Endothelial cell of umbilical vein (primary cell): ENCODE measurements at regions not wholly inside any gene's neighbourhood (a gene's known extent, or its start where the extent isn't known, plus 50 kb on each side); places are given as distances from the start of the nearest gene placed in this dataset.

Experiments
- BruUV-seq: library from RNA; stranded (reverse); fragments of 400-500 nt; replicated peaks from 2 replicates; lab custom pipeline; 2021; lab: Mats Ljungman, UMichigan
- CTCF ChIA-PET: fragments of 300-600, 350-600 bp; sonication (Branson Sonifier 250); formaldehyde crosslinking; loops from one replicate; lab custom pipeline; 2021; ENCODE audit warnings: antibody characterized with exemption, inconsistent platforms; lab: Charles Lee
- POLR2A ChIA-PET: fragments of 300-600, 350-600 bp; sonication (Branson Sonifier 250); formaldehyde crosslinking; loops from one replicate; lab custom pipeline; 2021; ENCODE audit warnings: antibody characterized with exemption, inconsistent platforms; lab: Charles Lee
- DNase-seq: peaks from one replicate; pipeline ENCODE4 v3.0.0-alpha.2; 2011; ENCODE audit warnings: low read depth, low spot score
- FAIRE-seq: peaks from 2 replicates; lab custom pipeline; 2011; peaks lifted over from hg19 to GRCh38; lab: Jason Lieb, UNC
- H2AFZ ChIP-seq: 2 replicates; pipeline ENCODE4 v1.6.0; 2012; ENCODE audit warnings: low read depth, low read length, control low read depth, inconsistent platforms
- H3K27ac ChIP-seq: 2 replicates; pipeline ENCODE4 v1.5.1; 2011; ENCODE audit warnings: low read depth, mild to moderate bottlenecking, control low read depth, low read length, moderate library complexity; ENCODE audit not compliant: insufficient read depth
- H3K27me3 ChIP-seq, 2 experiments: 2 replicates each; pipeline versions ENCODE4 v1.6.0 to v1.6.1; 2011; ENCODE audit warnings: low read length in 2 of 2, mixed read lengths in 1 of 2; ENCODE audit not compliant: control insufficient read depth in 2 of 2, insufficient read depth in 2 of 2
- H3K36me3 ChIP-seq, 2 experiments: 2 replicates in 1 of 2; 3 replicates in 1 of 2; pipeline ENCODE4 v1.5.1; 2011; ENCODE audit warnings: low read length in 2 of 2, mild to moderate bottlenecking in 1 of 2, moderate library complexity in 1 of 2; ENCODE audit not compliant: control insufficient read depth in 2 of 2, insufficient read depth in 2 of 2; ENCODE audit errors: extremely low read depth in 1 of 2
- H3K4me1 ChIP-seq: 3 replicates; pipeline ENCODE4 v1.5.1; 2011; ENCODE audit warnings: mild to moderate bottlenecking, low read length; ENCODE audit not compliant: control insufficient read depth, insufficient read depth; ENCODE audit errors: extremely low read depth
- H3K4me2 ChIP-seq: 2 replicates; pipeline ENCODE4 v1.6.1; 2011; ENCODE audit warnings: low read length, control low read depth, mixed read lengths; ENCODE audit not compliant: insufficient read depth
- H3K4me3 ChIP-seq, 3 experiments: fragments of 200-600 bp in 1 of 3; sonication (generic), shearing (Covaris generic) in 1 of 3; replicated peaks in 1 of 3; 2 replicates each; pipeline ENCODE4 v1.5.1; 2011 to 2016; ENCODE audit warnings: control low read depth in 3 of 3, low read length in 3 of 3, mild to moderate bottlenecking in 2 of 3, inconsistent platforms in 1 of 3, low read depth in 1 of 3, moderate library complexity in 1 of 3; ENCODE audit not compliant: insufficient read depth in 1 of 3
- H3K79me2 ChIP-seq: 2 replicates; pipeline ENCODE4 v1.6.0; 2012; ENCODE audit warnings: low read length, inconsistent platforms; ENCODE audit not compliant: control insufficient read depth, insufficient read depth
- H3K9ac ChIP-seq: replicated peaks from 2 replicates; pipeline ENCODE3; 2011; ENCODE audit warnings: low read length, control low read depth; ENCODE audit not compliant: insufficient read depth; ENCODE audit errors: extremely low read depth
- H3K9me1 ChIP-seq: replicated peaks from 3 replicates; pipeline ENCODE4 v1.6.0; 2011; ENCODE audit warnings: mild to moderate bottlenecking, low read length; ENCODE audit not compliant: control insufficient read depth, insufficient read depth; ENCODE audit errors: extremely low read depth
- H3K9me3 ChIP-seq: replicated peaks from 2 replicates; pipeline ENCODE4 v1.5.1; 2012; ENCODE audit warnings: low read length, inconsistent platforms; ENCODE audit not compliant: control insufficient read depth, insufficient read depth
- H4K20me1 ChIP-seq: replicated peaks from 2 replicates; pipeline ENCODE3; 2011; ENCODE audit warnings: mild to moderate bottlenecking, low read length; ENCODE audit not compliant: control insufficient read depth, insufficient read depth; ENCODE audit errors: extremely low read depth
- CTCF ChIP-seq, 2 donors: IDR thresholded peaks; 1 replicate in 1 of 2; 2 replicates in 1 of 2; pipeline ENCODE4 v1.5.1; 2011; ENCODE audit warnings: low read length in 2 of 2, mild to moderate bottlenecking in 2 of 2, moderate library complexity in 2 of 2, control low read depth in 1 of 2, inconsistent platforms in 1 of 2, low read depth in 1 of 2; ENCODE audit not compliant: insufficient read depth in 1 of 2; ENCODE audit errors: extremely low read depth in 1 of 2
- EZH2 ChIP-seq: IDR thresholded peaks from 2 replicates; pipeline ENCODE4 v1.6.1; 2012; ENCODE audit warnings: borderline replicate concordance, low read depth, mild to moderate bottlenecking, moderate library complexity, low read length, inconsistent platforms; ENCODE audit not compliant: severe bottlenecking
- FOS ChIP-seq: IDR thresholded peaks from 2 replicates; pipeline ENCODE4 v1.6.1; 2011; ENCODE audit warnings: mild to moderate bottlenecking, low read length, moderate library complexity, borderline replicate concordance; ENCODE audit not compliant: insufficient read depth
- GATA2 ChIP-seq: IDR thresholded peaks from 2 replicates; pipeline ENCODE4 v1.7.0; 2011; ENCODE audit warnings: low read depth, mild to moderate bottlenecking, moderate library complexity, mixed read lengths, low read length; ENCODE audit not compliant: insufficient read length, insufficient read depth
- JUN ChIP-seq: IDR thresholded peaks from 2 replicates; pipeline ENCODE4 v1.6.1; 2011; ENCODE audit warnings: borderline replicate concordance, low read depth; ENCODE audit not compliant: insufficient read length, insufficient read depth
- MAX ChIP-seq: IDR thresholded peaks from 2 replicates; pipeline ENCODE4 v1.6.1; 2011; ENCODE audit not compliant: insufficient read depth, insufficient read length
- MYC ChIP-seq: IDR thresholded peaks from one replicate; pipeline ENCODE4 v1.6.1; 2011; ENCODE audit warnings: mild to moderate bottlenecking, low read depth, low read length
- POLR2AphosphoS5 ChIP-seq: IDR thresholded peaks from 2 replicates; pipeline ENCODE4 v1.6.1; 2012; ENCODE audit warnings: low read depth, mild to moderate bottlenecking, control low read depth, low read length, moderate library complexity; ENCODE audit not compliant: insufficient read depth
- dilution Hi-C: fragments of 300-500 bp; cut with MboI; formaldehyde crosslinking; loops from one replicate; pipeline ENCODE4 v1.15.0; 2019; ENCODE audit warnings: low sequenced_read_pairs; ENCODE audit not compliant: extremely low pct_ligation_motif_present
- intact Hi-C: fragments of 100-400 bp; cut with micrococcal nuclease; formaldehyde crosslinking; loops from one replicate; pipeline ENCODE4 v1.10.0; 2022

GRCh38 chr12:105954951-105955931 is 183.5 kb downstream of the NUAK1 start:
- CTCF ChIA-PET: no interaction called here
- Histone ChIP-seq H3K9me3 (no peaks in the 10 kb centered on the region), H2AFZ (no peak overlapping the region), H3K36me3 (no peaks in the 10 kb centered on the region), H3K4me3 (no peak overlapping the region), H3K79me2 (no peaks in the 10 kb centered on the region), H3K9ac (no peak overlapping the region), H3K27me3 (no peaks in the 10 kb centered on the region), H4K20me1 (no peaks in the 10 kb centered on the region), H3K27ac (no peak overlapping the region), H3K4me2 (no peak overlapping the region), H3K9me1 (no peaks in the 10 kb centered on the region), H3K4me1 (peaks cover 2% of the 10 kb centered on the region)
- no peak for DNase-seq
- intact Hi-C loops: no loop called here
- no TSS peak for BruUV-seq
- no peak for TF ChIP-seq EZH2
- POLR2A ChIA-PET: no interaction called here
- no peak for FAIRE-seq
- dilution Hi-C loops: no loop called here

DNA sequence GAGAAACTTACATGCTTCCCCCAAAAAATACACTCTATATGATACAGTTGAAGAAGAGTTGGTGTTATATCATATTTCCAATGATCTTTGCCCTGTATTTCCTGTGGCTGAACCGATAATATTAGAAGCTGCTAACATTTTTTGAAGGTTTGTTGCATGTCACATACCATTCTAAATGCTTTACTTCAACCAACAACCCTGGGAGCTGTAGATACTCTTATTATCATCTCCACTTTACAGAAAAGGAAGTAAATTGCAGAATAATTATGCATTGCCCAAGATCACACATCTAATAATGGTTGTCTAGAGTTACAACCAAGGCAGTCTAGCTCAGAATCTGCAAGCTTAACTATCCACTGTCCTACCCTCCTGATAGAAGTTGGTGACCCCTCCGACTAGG is 182.8 kb downstream of the NUAK1 start:
- intact Hi-C loops: no loop called here
- Histone ChIP-seq H3K9me3 (no peaks in the 10 kb centered on the region), H3K4me2 (no peak overlapping the region), H4K20me1 (no peaks in the 10 kb centered on the region), H3K4me1 (peaks cover 4% of the 10 kb centered on the region), H3K79me2 (no peaks in the 10 kb centered on the region), H3K36me3 (no peaks in the 10 kb centered on the region), H2AFZ (no peak overlapping the region), H3K9ac (no peak overlapping the region), H3K9me1 (no peaks in the 10 kb centered on the region), H3K4me3 (no peak overlapping the region), H3K27ac (no peak overlapping the region), H3K27me3 (no peaks in the 10 kb centered on the region)
- FAIRE-seq (no peak), DNase-seq (no peak)
- POLR2A ChIA-PET: no interaction called here
- CTCF ChIA-PET: no interaction called here
- BruUV-seq: no TSS peak
- no peak for TF ChIP-seq CTCF (IDR thresholded peaks at IDR 0.05; ENCODE audit: extremely low read depth in 1 of 2, insufficient read depth in 1 of 2, low read depth in 1 of 2, low read length in 2 of 2)
- no peak for TF ChIP-seq FOS
- TF ChIP-seq GATA2: no peak
- no peak for TF ChIP-seq MAX
- no peak for TF ChIP-seq POLR2AphosphoS5
- TF ChIP-seq JUN: no peak
- TF ChIP-seq EZH2: no peak
- TF ChIP-seq MYC: no peak
- dilution Hi-C loops: no loop called here
